Activated CD4-positive, alpha-beta T cell treated with anti-CD3 and anti-CD28 coated beads, Interleukin-2, amount 10 ng/mL, durations not matched to agents 24 days and 14 days (primary cell): ENCODE measurements at regions not wholly inside any gene's neighbourhood (a gene's known extent, or its start where the extent isn't known, plus 50 kb on each side); places are given as distances from the start of the nearest gene placed in this dataset.
"Not testable (repeated sequence)": the region's sequence is repeated elsewhere in the genome, so short reads cannot be mapped to it uniquely, and the experiment has no call there.

ENCODE experiments used
- DNase-seq: peaks from one replicate; pipeline ENCODE4 v3.0.0; 2022
- H3K27ac Mint-ChIP-seq: one replicate; pipeline ENCODE4 v1.8.0; 2022; ENCODE audit warnings: mild to moderate bottlenecking, mixed read lengths
- H3K27me3 Mint-ChIP-seq: one replicate; pipeline ENCODE4 v1.8.0; 2022; ENCODE audit warnings: mixed read lengths
- H3K36me3 Mint-ChIP-seq: one replicate; pipeline ENCODE4 v1.8.0; 2022; ENCODE audit warnings: low read depth, mild to moderate bottlenecking, mixed read lengths
- H3K4me1 Mint-ChIP-seq: one replicate; pipeline ENCODE4 v1.8.0; 2021; ENCODE audit warnings: mixed read lengths
- H3K4me3 Mint-ChIP-seq: one replicate; pipeline ENCODE4 v1.8.0; 2022; ENCODE audit warnings: mild to moderate bottlenecking, moderate library complexity, mixed read lengths
- H3K9me3 Mint-ChIP-seq: one replicate; pipeline ENCODE4 v1.8.0; 2021; ENCODE audit warnings: mixed read lengths
- intact Hi-C: fragments of 100-400 bp; cut with micrococcal nuclease; formaldehyde crosslinking; loops from one replicate; pipeline ENCODE4 v1.15.1; 2023

DNA sequence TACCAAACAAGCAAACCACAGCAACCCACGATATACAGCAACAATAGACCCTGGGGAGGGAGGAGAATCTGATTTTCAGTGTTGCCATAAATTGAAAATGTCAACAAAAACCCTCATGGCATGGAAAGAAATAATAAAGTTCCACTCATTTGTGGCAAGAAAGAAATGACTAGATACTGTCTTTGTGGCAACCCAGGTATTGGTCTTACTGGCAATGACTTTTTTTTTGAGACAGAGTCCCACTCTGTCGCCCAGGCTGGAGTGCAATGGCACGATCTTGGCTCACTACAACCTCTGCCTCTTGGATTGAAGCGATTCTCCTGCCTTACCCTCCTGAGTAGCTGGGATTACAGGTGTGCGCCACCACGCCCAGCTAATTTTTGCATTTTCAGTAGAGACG lies 204.0 kb downstream of the NPIPA7 start:
- DNase-seq, intact Hi-C loops, H3K36me3 Mint-ChIP-seq, H3K4me1 Mint-ChIP-seq, H3K9me3 Mint-ChIP-seq, H3K27me3 Mint-ChIP-seq, H3K4me3 Mint-ChIP-seq: not testable (repeated sequence)
- peak overlapping the region; percentile 85 for H3K27ac Mint-ChIP-seq

DNA sequence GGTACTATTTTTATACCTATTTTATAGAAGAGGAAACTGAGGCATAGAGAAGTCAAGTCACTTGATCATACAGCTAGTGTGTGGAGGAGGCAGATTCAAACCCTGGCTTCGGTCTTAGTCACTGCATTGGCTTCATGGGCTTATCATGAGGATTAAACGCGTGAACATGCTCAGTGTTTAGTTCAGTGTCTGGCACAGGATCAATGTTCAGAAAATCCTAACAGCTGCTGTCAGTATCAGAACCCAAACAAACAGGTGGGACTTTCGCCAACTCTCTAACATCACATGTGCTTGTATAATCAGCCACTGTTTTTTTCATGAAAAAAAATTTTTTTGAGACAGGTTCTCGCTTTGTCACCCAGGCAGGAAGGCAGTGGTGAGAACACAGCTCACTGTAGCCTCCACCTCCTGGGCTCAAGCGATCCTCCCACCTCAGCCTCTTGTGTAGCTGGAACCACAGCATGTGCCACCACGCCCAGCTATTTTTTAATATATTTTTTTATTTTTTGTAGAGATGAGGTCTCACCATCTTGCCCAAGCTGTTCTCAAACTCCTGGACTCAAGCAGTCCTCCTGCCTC lies 207.2 kb downstream of the NPIPA7 start:
- H3K36me3 Mint-ChIP-seq, H3K9me3 Mint-ChIP-seq, DNase-seq, intact Hi-C loops, H3K27me3 Mint-ChIP-seq, H3K4me3 Mint-ChIP-seq, H3K4me1 Mint-ChIP-seq, H3K27ac Mint-ChIP-seq: not testable (repeated sequence)

DNA sequence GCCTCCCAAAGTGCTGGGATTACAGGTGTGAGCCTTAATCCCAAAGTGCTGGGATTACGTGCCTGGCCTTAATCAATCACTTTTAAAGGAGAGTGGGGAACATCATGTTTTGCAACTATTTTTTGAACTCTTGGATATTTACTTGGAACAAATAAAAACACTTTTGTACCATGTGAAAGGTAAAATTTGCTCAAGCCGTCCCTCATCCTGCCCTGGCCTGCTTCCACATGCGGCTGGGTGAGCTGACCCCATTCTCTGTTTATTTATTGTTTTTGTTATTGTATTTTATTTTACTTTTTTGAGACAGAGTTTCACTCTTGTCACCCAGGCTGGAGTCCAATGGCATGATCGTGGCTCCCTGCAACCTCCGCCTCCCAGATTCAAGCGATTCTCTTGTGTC lies 208.0 kb downstream of the NPIPA7 start:
- H3K4me1 Mint-ChIP-seq, H3K4me3 Mint-ChIP-seq, H3K9me3 Mint-ChIP-seq, H3K27ac Mint-ChIP-seq, DNase-seq, H3K27me3 Mint-ChIP-seq, intact Hi-C loops, H3K36me3 Mint-ChIP-seq: not testable (repeated sequence)

DNA sequence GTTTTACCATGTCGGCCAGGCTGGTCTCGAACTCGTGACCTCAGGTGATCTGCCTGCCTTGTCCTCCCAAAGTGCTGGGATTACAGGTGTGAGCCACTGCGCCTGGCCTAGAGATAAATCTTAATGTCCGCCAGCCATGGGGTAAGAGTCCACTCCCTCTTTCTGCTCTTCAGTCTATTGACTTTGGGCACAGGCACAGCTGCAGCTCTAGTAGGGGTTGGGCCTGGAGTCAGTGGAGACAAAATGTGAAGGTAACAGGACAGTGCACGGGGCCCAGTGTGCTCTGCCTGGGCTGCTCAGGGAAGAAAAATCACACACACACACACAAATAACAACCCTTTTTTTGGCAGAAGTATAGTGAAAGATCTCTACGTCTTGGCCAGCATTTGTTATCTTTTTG lies 209.5 kb downstream of the NPIPA7 start:
- H3K27me3 Mint-ChIP-seq, H3K4me1 Mint-ChIP-seq, DNase-seq, H3K9me3 Mint-ChIP-seq, H3K27ac Mint-ChIP-seq, intact Hi-C loops, H3K36me3 Mint-ChIP-seq, H3K4me3 Mint-ChIP-seq: not testable (repeated sequence)

DNA sequence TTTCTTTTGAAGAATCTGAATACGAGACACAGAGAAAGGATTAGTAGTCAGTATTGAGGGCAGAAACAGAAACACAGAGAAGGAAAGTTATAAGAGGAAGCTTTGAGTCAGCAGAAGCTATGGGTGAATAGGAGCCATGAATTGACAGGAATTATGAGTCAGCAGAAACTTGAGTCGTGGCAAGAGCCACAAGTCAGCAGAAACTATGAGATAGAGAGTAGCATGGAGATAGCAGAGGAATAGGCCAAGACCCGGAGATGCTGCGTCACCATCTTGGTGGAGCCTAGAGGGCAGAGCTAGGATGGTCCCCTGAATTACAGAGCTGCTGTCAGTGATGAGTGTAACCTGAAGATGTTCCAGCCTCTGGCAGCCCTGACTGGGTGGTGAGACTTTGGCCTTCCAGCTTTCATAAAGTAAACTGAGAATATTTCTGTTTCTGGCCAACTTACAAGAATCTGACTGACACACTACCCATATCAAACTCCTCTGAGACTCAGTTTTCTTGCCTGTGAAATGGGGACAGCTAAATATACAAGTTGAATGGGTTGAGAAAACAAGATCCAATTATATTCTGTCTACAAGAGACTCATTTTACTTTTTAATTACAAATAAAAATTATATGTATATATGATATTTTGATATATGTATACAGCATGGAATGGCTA lies 211.8 kb downstream of the NPIPA7 start:
- H3K9me3 Mint-ChIP-seq, intact Hi-C loops: not testable (repeated sequence)

DNA sequence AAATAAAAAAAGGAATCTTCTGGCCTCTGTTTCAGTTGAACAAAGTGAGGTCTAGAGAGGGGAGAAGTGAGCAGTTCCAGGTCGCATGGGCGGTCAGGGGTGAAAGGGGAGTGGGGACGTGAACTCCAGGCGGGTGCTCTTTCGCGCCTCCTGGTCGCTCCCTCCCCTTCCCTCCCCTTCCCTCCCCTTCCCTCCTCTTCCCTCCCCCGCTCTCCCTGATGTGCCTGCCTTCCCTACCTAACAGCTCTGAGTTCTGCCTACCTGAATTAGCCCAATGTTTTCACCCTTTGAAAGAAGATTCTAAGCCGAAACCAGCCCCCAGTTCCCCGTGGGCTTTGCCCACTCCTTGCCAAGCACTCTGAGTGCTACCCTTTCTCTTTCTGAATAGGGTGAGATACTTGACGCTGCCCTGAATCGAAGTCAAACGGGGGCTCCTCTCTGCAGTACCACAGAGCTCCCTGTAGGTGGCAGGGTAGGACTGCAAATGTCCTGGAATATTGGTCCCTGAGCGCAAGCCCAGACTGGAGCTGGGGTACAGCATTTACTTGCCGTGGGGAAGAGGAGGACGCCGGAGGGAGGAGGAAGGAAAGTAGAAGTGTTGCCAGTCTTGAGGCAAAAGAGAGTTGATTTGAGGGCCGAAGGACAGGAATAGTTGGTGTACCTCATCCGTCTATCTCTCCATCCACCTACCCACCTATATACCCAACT lies 214.4 kb downstream of the NPIPA7 start:
- peaks cover 24% of the 10 kb centered on the region for H3K4me1 Mint-ChIP-seq
- H3K36me3 Mint-ChIP-seq, H3K9me3 Mint-ChIP-seq, H3K27ac Mint-ChIP-seq, intact Hi-C loops, H3K27me3 Mint-ChIP-seq: not testable (repeated sequence)
- peak; percentile 88 for DNase-seq
- H3K4me3 Mint-ChIP-seq = peak overlapping the region; percentile 11

More for the DNA sequence above, 211.8 kb downstream of the NPIPA7 start:
- not testable (repeated sequence) for H3K36me3 Mint-ChIP-seq, H3K27ac Mint-ChIP-seq, DNase-seq, H3K27me3 Mint-ChIP-seq, H3K4me3 Mint-ChIP-seq
- H3K4me1 Mint-ChIP-seq = peaks cover 14% of the 10 kb centered on the region

DNA sequence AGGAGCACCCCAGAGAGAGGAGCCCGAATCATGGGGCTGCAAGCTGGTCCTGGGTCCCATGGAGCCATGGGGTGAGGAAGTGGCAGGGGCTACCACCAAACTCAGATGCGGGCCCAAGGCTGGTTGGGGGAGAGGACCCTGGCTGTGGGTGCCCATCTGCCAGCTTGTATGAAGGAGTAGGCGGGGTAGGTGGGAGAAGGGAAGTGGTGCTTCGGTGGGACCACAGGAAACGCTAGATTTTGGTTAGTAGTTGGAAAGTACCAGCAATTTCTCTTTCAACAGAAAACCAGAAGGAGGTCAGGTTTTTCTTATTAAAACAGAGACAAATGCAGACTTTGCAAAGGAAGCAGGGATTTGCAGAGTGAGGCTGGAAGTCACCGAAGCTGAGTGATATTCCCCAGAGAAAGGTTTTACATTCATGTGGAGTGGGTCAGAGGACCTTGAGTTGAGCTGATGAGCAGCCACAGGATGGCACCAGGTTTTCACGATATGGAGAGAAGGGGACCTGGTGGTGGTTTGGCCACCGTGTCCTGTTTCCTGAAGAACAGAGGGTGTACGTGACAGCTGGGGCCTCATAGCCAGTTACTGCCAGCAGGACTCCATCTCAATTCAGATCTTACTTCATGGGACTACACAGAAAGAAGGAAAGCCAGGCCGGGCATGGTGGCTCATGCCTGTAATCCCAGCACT lies 216.2 kb downstream of the NPIPA7 start:
- H3K36me3 Mint-ChIP-seq, H3K27ac Mint-ChIP-seq, H3K27me3 Mint-ChIP-seq, intact Hi-C loops, H3K9me3 Mint-ChIP-seq: not testable (repeated sequence)
- peak; percentile 59 for DNase-seq
- Mint-ChIP-seq H3K4me1 (peaks cover 24% of the 10 kb centered on the region), H3K4me3 (peak overlapping the region; percentile 50)

DNA sequence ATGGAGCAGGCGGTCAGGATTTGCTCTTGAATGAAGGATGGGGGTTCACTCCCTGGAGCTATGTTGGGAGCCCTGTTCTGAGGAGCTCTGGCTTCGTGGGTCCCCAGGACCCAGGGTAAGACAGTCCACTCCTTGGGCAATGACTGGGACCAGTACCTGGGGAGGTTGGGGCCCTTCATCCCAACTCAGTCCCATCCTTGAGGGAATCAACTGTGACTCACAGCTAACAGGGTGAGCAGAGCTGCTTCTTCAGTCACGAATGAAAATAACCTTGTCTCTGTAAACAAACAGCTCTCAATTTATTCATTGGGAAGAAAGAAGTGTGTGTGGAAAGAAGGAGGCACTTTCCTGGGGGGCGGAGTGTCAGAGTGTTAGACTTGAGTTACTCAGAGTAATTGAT lies 222.3 kb downstream of the NPIPA7 start:
- H3K9me3 Mint-ChIP-seq, H3K27ac Mint-ChIP-seq, H3K4me3 Mint-ChIP-seq, intact Hi-C loops, DNase-seq, H3K27me3 Mint-ChIP-seq, H3K36me3 Mint-ChIP-seq: not testable (repeated sequence)
- H3K4me1 Mint-ChIP-seq = peaks cover 12% of the 10 kb centered on the region

DNA sequence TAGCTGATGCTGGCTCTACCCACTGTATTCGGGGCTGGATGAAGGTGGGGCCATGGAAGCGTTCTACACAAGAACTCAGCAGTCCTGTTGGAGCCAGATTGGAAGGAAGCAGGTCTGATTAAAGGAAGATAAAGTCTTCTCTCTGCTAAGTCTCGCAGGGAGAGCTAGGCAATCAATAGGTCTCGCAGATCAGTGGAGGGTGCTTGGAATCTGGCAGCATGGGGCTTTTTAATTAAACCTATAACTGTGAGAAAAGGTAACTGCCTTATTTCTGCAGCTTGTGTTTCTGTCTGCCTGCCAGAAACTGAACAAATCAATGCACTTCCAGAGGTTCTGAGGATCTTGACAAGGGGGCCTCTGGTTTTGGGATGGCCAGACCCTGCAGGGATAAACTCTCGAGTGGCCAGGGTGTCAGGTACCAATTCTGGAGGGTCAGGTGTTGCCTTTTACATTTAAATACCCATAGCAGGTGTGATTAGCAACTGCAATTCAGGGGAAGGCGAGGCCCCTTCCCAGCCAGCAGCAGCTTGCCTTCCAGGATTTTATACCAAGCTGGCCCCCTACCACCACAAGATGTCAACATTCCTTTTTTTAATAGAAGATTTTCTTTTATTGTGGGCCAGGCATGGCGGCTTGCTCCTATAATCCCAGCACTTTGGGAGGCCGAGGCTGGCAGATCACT lies 228.6 kb downstream of the NPIPA7 start:
- H3K4me1 Mint-ChIP-seq, H3K36me3 Mint-ChIP-seq, H3K4me3 Mint-ChIP-seq, H3K9me3 Mint-ChIP-seq, H3K27ac Mint-ChIP-seq, H3K27me3 Mint-ChIP-seq, DNase-seq, intact Hi-C loops: not testable (repeated sequence)

DNA sequence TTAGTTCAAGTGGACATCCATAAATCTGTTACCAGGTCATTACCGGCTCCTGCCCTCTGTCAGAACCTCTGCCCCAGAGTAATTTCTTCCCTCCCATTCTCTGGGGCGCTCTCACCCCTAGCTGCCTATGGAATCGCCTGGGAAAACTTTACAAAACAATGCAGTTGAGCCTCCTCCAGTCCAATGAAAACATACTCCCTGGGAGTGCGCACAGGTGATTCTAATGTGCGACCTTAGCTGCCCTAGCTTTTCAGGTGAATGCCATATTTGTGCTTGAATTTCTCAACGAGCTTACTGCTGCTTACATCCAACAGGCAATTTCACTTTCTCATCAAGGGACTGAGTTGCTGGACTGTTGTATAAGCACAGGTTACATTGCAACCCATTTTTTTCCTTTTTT lies 230.7 kb downstream of the NPIPA7 start:
- intact Hi-C loops = not testable (repeated sequence)

DNA sequence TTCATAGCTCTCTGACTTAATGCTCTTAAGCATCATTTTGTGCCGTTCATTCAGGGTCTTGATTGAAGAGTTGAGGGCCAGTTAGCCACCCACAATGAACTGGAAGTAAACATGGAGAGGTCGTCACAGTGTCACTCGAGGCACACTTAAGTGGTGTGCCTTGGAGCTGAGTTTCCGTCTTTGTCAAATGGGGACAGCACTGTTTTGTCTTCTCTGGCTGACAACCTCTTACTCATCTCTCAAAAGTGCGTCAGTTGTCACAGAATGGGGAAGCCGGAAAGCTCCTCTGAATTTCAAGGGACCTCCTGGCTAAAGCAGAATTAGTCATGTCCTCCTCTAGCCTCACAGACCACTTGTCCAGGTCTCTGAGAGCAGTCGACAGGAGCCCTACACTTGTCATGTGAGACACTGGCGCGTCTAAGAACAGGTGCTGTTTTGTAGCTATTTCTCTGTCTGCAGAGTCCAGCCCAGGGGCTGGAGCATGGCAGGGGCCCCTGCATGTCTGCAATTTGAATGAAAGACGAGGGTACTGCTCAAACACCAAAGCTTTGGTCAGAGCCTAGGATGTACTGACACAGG lies 231.5 kb downstream of the NPIPA7 start:
- intact Hi-C loops, H3K9me3 Mint-ChIP-seq, H3K27ac Mint-ChIP-seq, H3K27me3 Mint-ChIP-seq, H3K36me3 Mint-ChIP-seq, H3K4me3 Mint-ChIP-seq, H3K4me1 Mint-ChIP-seq, DNase-seq: not testable (repeated sequence)

More for the DNA sequence above, 230.7 kb downstream of the NPIPA7 start:
- not testable (repeated sequence) for H3K36me3 Mint-ChIP-seq, H3K4me1 Mint-ChIP-seq, H3K27me3 Mint-ChIP-seq, H3K4me3 Mint-ChIP-seq, H3K27ac Mint-ChIP-seq, DNase-seq, H3K9me3 Mint-ChIP-seq

DNA sequence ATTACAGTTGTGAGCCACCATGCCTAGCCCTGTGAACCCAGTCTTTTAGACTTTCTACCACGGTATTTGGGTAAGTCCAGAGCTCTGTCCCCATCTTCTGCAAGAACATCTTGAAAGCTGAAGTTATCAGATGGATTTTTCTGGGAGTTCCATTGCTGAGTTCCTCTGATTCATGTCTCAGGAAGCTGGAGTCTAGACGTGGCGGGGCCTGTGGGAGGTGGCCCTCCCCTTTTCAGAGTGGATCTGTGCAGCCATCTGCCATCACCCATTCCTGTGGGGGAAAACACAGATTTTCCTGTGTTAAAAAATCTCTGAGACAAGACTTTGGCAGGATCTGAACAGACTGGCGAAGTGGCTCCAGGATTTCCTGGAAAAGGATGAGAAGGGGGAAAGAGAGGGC lies 234.3 kb downstream of the NPIPA7 start:
- H3K4me3 Mint-ChIP-seq, H3K36me3 Mint-ChIP-seq, H3K4me1 Mint-ChIP-seq, H3K27me3 Mint-ChIP-seq, intact Hi-C loops, H3K27ac Mint-ChIP-seq, H3K9me3 Mint-ChIP-seq, DNase-seq: not testable (repeated sequence)

DNA sequence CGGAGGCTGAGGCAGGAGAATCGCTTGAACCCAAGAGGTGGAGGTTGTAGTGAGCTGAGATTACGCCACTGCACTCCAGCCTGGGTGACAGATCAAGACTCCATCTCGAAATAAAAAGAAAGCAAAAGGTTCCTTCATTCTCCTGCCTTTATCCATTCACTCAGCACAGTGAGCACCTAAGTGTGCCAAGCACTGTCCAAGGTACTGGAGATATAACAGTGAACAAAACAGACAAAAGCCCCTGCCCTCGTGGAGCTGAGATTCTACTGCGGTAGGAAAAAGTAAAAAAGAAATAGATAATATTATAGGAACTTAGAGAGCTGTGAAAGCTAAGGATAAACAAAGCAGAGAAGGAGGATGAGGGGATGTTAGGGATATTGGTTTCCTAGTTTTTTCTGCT lies 235.5 kb downstream of the NPIPA7 start:
- DNase-seq, intact Hi-C loops, H3K36me3 Mint-ChIP-seq, H3K4me3 Mint-ChIP-seq, H3K27me3 Mint-ChIP-seq, H3K9me3 Mint-ChIP-seq, H3K27ac Mint-ChIP-seq, H3K4me1 Mint-ChIP-seq: not testable (repeated sequence)
